GM12874 (cell line): ENCODE measurements at regions not wholly inside any gene's neighbourhood (a gene's known extent, or its start where the extent isn't known, plus 50 kb on each side); places are given as distances from the start of the nearest gene placed in this dataset.

Experiments
- TF ChIP-seq, protein P1 (sequence below): IDR thresholded peaks from 2 replicates; pipeline ENCODE4 v1.5.1; 2011; ENCODE audit warnings: low read depth, mild to moderate bottlenecking, control low read depth, low read length, moderate library complexity; ENCODE audit not compliant: insufficient read depth

DNA sequence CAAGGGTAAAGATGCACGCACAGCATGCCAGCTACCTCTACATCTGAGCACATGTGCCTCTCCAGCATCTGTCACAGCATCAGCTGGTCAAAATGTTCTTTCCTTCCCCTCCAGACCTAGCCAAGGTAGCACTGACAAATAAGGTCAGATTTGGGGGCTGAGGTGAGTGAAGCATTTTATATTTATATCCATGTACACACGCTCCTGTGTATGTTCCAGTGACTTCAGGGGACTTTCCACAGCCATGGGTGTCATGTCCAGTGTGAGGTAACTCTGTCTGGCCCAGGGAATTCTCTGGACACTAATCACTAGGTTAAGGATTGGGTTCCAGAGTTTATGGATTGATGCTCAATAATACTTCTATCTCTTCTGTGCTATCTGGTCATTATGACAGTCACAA, 165.2 kb upstream of the TP63 start:
- TF ChIP-seq, protein P1, sequence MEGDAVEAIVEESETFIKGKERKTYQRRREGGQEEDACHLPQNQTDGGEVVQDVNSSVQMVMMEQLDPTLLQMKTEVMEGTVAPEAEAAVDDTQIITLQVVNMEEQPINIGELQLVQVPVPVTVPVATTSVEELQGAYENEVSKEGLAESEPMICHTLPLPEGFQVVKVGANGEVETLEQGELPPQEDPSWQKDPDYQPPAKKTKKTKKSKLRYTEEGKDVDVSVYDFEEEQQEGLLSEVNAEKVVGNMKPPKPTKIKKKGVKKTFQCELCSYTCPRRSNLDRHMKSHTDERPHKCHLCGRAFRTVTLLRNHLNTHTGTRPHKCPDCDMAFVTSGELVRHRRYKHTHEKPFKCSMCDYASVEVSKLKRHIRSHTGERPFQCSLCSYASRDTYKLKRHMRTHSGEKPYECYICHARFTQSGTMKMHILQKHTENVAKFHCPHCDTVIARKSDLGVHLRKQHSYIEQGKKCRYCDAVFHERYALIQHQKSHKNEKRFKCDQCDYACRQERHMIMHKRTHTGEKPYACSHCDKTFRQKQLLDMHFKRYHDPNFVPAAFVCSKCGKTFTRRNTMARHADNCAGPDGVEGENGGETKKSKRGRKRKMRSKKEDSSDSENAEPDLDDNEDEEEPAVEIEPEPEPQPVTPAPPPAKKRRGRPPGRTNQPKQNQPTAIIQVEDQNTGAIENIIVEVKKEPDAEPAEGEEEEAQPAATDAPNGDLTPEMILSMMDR, result no peak

GRCh38 chr3:189467451-189467850, 163.7 kb upstream of the TP63 start:
- TF ChIP-seq, protein P1, result no peak

DNA sequence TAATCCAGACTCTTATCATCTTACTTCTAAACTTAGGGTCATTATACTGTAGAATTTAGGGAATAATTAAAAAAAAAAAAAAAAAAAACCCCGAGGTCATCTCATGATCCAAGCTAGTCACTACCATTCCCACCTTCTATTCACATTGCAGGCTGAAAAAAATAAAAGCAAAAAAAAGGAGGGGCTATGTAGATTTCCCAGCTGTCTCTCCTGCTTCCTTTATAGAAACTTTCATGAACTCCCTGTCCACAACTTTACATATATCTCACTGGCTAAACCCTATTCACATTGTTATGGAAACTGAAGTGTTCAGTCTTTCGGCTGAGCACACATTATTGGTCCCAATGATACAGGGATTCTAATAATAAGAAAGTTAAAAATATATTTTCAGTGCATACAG, 156.2 kb upstream of the TP63 start:
- TF ChIP-seq, protein P1, result no peak

- TF ChIP-seq, protein P1, result no peak
Measured at GRCh38 chr3:189477614-189478013, 153.6 kb upstream of the TP63 start.

DNA sequence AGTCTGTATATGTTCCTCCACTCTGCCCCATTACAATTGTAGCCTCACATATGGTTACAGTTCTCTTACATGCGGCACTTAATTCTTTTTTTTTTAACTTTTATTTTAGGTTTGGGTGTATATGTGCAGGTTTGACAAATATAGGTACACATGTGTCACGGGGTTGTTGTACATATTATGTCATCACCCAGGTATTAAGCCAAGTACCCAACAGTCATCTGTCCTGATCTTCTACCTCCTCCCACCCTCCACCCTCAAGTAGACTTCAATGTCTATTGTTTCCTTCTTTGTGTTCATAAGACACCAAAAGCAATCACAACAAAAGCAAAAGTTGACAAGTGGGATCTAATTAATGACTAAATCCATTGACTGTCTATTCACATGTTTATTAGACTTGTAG, 144.6 kb upstream of the TP63 start:
- TF ChIP-seq, protein P1, result no peak

- TF ChIP-seq, protein P1, result no peak
Measured at GRCh38 chr3:189488241-189488767, 142.9 kb upstream of the TP63 start.

- TF ChIP-seq, protein P1, result no peak
Measured at GRCh38 chr3:189490337-189490736, 140.9 kb upstream of the TP63 start.

DNA sequence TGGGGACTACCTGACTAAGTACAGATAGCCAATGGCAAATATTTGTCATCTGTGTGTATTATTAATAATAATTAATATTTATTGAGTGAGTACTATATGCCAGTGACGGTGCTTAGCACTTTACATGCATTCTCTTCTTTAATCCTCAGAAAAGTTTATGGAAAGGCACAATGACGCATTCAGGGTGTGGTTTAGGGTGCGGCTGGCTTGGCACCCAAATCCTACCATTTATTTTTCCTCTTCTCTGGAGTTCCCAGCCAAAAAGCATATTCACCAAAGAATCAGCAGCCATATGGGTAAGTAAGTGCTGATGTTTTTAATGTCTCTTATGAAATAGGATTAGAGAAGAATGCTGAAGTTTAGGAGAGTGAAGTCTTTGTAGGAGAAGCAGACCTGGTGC, 140.4 kb upstream of the TP63 start:
- TF ChIP-seq, protein P1, result no peak
